ENCODE measurements at regions not wholly inside any gene's neighbourhood (a gene's known extent, or its start where the extent isn't known, plus 50 kb on each side); places are given as distances from the start of the nearest gene placed in this dataset.

DNA sequence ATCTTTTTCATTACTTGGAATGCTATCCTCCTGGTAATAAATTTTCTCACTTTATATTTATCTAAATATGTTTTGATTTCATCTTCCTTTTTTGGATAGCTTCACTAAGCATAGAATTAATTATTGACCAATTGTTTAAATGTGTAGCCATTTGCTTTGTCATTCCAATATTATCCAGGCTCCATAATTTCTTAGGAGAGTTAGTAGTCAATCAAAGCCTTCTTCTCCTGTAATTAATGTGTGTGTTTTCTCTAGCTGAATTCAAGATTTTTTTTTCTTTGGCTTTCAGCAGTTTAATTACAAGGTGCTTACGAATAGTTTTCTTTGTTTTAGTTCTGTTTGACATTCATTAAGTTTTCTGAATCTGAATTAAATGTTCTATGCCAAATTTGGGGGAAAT, 545.9 kb upstream of the CELF2 start:
- H3K27ac ChIP-seq (replicated peaks): no peak overlapping the region
- TF ChIP-seq GABPA (IDR thresholded peaks at IDR 0.05; ENCODE audit: low read depth) (no peak), POLR2AphosphoS5 (IDR thresholded peaks at IDR 0.05; ENCODE audit: low read depth) (no peak)
- DNase-seq (ENCODE audit: low read depth in 1 of 2, low spot score in 1 of 2): no peak
- H3K4me3 ChIP-seq (replicated peaks; ENCODE audit: insufficient read depth, low read length): no peak overlapping the region
- H3K27me3 ChIP-seq (ENCODE audit: insufficient read depth, poor library complexity, severe bottlenecking): no peaks in the 10 kb centered on the region

- no peak overlapping the region for H3K27ac ChIP-seq (replicated peaks)
- H3K4me3 ChIP-seq (replicated peaks; ENCODE audit: insufficient read depth, low read length): no peak overlapping the region
- no peaks in the 10 kb centered on the region for H3K27me3 ChIP-seq (ENCODE audit: insufficient read depth, poor library complexity, severe bottlenecking)
- TF ChIP-seq, protein P1, sequence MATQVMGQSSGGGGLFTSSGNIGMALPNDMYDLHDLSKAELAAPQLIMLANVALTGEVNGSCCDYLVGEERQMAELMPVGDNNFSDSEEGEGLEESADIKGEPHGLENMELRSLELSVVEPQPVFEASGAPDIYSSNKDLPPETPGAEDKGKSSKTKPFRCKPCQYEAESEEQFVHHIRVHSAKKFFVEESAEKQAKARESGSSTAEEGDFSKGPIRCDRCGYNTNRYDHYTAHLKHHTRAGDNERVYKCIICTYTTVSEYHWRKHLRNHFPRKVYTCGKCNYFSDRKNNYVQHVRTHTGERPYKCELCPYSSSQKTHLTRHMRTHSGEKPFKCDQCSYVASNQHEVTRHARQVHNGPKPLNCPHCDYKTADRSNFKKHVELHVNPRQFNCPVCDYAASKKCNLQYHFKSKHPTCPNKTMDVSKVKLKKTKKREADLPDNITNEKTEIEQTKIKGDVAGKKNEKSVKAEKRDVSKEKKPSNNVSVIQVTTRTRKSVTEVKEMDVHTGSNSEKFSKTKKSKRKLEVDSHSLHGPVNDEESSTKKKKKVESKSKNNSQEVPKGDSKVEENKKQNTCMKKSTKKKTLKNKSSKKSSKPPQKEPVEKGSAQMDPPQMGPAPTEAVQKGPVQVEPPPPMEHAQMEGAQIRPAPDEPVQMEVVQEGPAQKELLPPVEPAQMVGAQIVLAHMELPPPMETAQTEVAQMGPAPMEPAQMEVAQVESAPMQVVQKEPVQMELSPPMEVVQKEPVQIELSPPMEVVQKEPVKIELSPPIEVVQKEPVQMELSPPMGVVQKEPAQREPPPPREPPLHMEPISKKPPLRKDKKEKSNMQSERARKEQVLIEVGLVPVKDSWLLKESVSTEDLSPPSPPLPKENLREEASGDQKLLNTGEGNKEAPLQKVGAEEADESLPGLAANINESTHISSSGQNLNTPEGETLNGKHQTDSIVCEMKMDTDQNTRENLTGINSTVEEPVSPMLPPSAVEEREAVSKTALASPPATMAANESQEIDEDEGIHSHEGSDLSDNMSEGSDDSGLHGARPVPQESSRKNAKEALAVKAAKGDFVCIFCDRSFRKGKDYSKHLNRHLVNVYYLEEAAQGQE (IDR thresholded peaks at IDR 0.05; ENCODE audit: insufficient replicate concordance, low read depth): no peak
- TF ChIP-seq, protein P2, sequence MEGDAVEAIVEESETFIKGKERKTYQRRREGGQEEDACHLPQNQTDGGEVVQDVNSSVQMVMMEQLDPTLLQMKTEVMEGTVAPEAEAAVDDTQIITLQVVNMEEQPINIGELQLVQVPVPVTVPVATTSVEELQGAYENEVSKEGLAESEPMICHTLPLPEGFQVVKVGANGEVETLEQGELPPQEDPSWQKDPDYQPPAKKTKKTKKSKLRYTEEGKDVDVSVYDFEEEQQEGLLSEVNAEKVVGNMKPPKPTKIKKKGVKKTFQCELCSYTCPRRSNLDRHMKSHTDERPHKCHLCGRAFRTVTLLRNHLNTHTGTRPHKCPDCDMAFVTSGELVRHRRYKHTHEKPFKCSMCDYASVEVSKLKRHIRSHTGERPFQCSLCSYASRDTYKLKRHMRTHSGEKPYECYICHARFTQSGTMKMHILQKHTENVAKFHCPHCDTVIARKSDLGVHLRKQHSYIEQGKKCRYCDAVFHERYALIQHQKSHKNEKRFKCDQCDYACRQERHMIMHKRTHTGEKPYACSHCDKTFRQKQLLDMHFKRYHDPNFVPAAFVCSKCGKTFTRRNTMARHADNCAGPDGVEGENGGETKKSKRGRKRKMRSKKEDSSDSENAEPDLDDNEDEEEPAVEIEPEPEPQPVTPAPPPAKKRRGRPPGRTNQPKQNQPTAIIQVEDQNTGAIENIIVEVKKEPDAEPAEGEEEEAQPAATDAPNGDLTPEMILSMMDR (IDR thresholded peaks at IDR 0.05; ENCODE audit: insufficient read depth, low read length): no peak
- TF ChIP-seq POLR2AphosphoS5 (IDR thresholded peaks at IDR 0.05; ENCODE audit: low read depth) (no peak), SPI1 (IDR thresholded peaks at IDR 0.05; ENCODE audit: borderline replicate concordance, low read depth) (no peak), GABPA (IDR thresholded peaks at IDR 0.05; ENCODE audit: low read depth) (no peak)
- DNase-seq (ENCODE audit: low read depth in 1 of 2, low spot score in 1 of 2): no peak
These were observed 541.9 kb upstream of the CELF2 start for GRCh38 chr10:10475812-10476211.

- no peaks in the 10 kb centered on the region for H3K27me3 ChIP-seq (ENCODE audit: insufficient read depth, poor library complexity, severe bottlenecking)
- no peak for DNase-seq (ENCODE audit: low read depth in 1 of 2, low spot score in 1 of 2)
- no peak overlapping the region for H3K4me3 ChIP-seq (replicated peaks; ENCODE audit: insufficient read depth, low read length)
- TF ChIP-seq POLR2AphosphoS5 (IDR thresholded peaks at IDR 0.05; ENCODE audit: low read depth) (no peak), GABPA (IDR thresholded peaks at IDR 0.05; ENCODE audit: low read depth) (no peak), SPI1 (IDR thresholded peaks at IDR 0.05; ENCODE audit: borderline replicate concordance, low read depth) (no peak)
- TF ChIP-seq, protein P2 (IDR thresholded peaks at IDR 0.05; ENCODE audit: insufficient read depth, low read length): no peak
- H3K27ac ChIP-seq (replicated peaks): no peak overlapping the region
These were observed 539.8 kb upstream of the CELF2 start for GRCh38 chr10:10477844-10478243.

DNA sequence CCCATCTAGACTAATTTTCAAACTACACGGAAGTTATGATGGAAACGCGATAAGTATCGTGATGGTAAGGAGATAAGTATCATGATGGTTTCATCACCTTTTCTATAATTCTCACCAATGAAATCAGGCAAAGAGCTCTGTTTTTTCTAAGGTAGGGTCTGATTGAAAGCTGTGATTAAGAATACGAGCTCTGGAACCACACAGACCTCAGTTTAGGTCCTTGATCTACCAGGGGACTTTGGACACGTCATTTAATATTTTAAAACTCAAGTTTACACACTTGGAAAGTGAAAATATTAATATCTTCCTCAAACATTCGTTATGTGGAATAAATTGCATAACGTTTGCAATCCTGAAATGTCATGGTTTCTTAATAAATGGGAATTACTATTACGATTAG, 538.2 kb upstream of the CELF2 start:
- H3K4me3 ChIP-seq (replicated peaks; ENCODE audit: insufficient read depth, low read length): no peak overlapping the region
- TF ChIP-seq, protein P2 (IDR thresholded peaks at IDR 0.05; ENCODE audit: insufficient read depth, low read length): no peak
- no peaks in the 10 kb centered on the region for H3K27me3 ChIP-seq (ENCODE audit: insufficient read depth, poor library complexity, severe bottlenecking)
- DNase-seq (ENCODE audit: low read depth in 1 of 2, low spot score in 1 of 2): no peak
- H3K27ac ChIP-seq (replicated peaks): no peak overlapping the region

GRCh38 chr10:10482613-10483012, 535.1 kb upstream of the CELF2 start:
- TF ChIP-seq POLR2AphosphoS5 (IDR thresholded peaks at IDR 0.05; ENCODE audit: low read depth) (no peak), GABPA (IDR thresholded peaks at IDR 0.05; ENCODE audit: low read depth) (no peak), SPI1 (IDR thresholded peaks at IDR 0.05; ENCODE audit: borderline replicate concordance, low read depth) (no peak)
- TF ChIP-seq, protein P2 (IDR thresholded peaks at IDR 0.05; ENCODE audit: insufficient read depth, low read length): no peak
- TF ChIP-seq, protein P1 (IDR thresholded peaks at IDR 0.05; ENCODE audit: insufficient replicate concordance, low read depth): no peak
- Histone ChIP-seq H3K27me3 (ENCODE audit: insufficient read depth, poor library complexity, severe bottlenecking) (no peaks in the 10 kb centered on the region), H3K27ac (replicated peaks) (no peak overlapping the region), H3K4me3 (replicated peaks; ENCODE audit: insufficient read depth, low read length) (no peak overlapping the region)
- DNase-seq (ENCODE audit: low read depth in 1 of 2, low spot score in 1 of 2): no peak

Measured in HL-60 (cell line).